ENCODE measurements at regions not wholly inside any gene's neighbourhood (a gene's known extent, or its start where the extent isn't known, plus 50 kb on each side); places are given as distances from the start of the nearest gene placed in this dataset.

DNA sequence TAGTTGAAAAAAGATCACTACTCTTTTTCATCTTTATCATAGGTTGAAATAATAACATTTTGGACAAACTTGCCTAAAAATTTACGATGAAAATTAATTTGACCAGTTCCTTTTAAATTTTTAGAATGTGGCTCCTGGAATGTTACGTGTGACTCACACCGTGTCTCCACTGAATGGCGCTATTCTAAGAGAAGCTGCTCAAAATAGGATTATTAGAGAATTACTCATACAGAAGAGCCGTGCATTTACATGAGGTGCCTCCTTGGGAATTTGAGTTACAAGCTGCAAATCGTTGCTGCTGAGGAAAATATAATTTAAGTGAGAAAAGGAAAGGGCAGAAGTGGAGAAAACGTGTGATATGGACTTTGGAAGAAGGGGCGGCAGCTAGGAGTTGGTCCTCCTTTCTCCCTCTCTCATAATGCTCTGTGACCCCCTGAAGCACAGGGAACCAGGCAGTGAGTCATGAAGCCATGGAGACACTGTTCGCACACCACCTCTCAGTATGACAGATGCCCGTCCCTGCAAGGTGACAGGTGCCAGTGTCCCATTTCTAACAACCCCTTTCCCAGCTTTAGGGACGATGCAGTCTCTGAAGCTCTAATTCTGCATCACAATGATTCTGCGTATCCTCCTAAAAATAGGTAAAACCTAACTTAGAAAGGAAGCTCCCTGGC is 323.2 kb upstream of the COBL start:
- H3K4me3 ChIP-seq = no peak overlapping the region
- TF ChIP-seq CTCF (IDR thresholded peaks at IDR 0.05) = no peak
- no peak for DNase-seq
- intact Hi-C loops (cut with DNase I; ENCODE audit: low total_unique reads) = no loop called here
- no peaks in the 10 kb centered on the region for H3K9me3 ChIP-seq
- no peaks in the 10 kb centered on the region for H3K27me3 ChIP-seq
- no peaks in the 10 kb centered on the region for H3K4me1 ChIP-seq
- no peak overlapping the region for H3K27ac ChIP-seq
- no peaks in the 10 kb centered on the region for H3K36me3 ChIP-seq

- TF ChIP-seq CTCF (IDR thresholded peaks at IDR 0.05) = no peak
- Histone ChIP-seq H3K9me3 (no peaks in the 10 kb centered on the region), H3K27ac (no peak overlapping the region), H3K4me1 (no peaks in the 10 kb centered on the region), H3K36me3 (no peaks in the 10 kb centered on the region), H3K4me3 (no peak overlapping the region), H3K27me3 (no peaks in the 10 kb centered on the region)
- intact Hi-C loops (cut with DNase I; ENCODE audit: low total_unique reads) = no loop called here
- no peak for DNase-seq
Measured at GRCh38 chr7:51636503-51636902, 319.9 kb upstream of the COBL start.

GRCh38 chr7:51635775-51636174 is 319.2 kb upstream of the COBL start:
- TF ChIP-seq CTCF (IDR thresholded peaks at IDR 0.05) = no peak
- no peaks in the 10 kb centered on the region for H3K4me1 ChIP-seq
- DNase-seq = no peak
- no peaks in the 10 kb centered on the region for H3K9me3 ChIP-seq
- H3K36me3 ChIP-seq = no peaks in the 10 kb centered on the region
- H3K27ac ChIP-seq = no peak overlapping the region
- H3K4me3 ChIP-seq = no peak overlapping the region
- intact Hi-C loops (cut with DNase I; ENCODE audit: low total_unique reads) = no loop called here
- no peaks in the 10 kb centered on the region for H3K27me3 ChIP-seq

DNA sequence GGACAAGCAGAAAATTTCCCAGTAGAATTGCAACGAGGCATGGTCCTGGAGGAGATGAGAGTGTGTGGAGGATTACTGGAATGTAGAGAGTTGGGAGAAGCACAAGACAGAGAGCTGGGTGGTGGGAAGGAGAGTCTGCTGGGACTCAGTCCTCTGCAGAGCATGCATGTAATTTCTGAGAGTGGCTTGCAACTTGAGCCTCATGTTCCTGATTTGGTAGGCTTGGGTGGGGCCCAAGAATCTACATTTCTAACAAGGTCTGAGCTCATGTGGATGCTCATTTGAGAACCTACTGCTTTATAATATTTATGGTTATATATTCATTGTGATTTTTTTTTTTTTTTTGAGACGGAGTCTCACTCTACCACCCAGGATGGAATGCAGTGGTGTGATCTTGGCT is 317.9 kb upstream of the COBL start:
- no peaks in the 10 kb centered on the region for H3K9me3 ChIP-seq
- H3K27me3 ChIP-seq = no peaks in the 10 kb centered on the region
- no peak for DNase-seq
- no peak overlapping the region for H3K4me3 ChIP-seq
- H3K4me1 ChIP-seq = no peaks in the 10 kb centered on the region
- TF ChIP-seq CTCF (IDR thresholded peaks at IDR 0.05) = no peak
- intact Hi-C loops (cut with DNase I; ENCODE audit: low total_unique reads) = no loop called here
- no peak overlapping the region for H3K27ac ChIP-seq
- H3K36me3 ChIP-seq = no peaks in the 10 kb centered on the region

DNA sequence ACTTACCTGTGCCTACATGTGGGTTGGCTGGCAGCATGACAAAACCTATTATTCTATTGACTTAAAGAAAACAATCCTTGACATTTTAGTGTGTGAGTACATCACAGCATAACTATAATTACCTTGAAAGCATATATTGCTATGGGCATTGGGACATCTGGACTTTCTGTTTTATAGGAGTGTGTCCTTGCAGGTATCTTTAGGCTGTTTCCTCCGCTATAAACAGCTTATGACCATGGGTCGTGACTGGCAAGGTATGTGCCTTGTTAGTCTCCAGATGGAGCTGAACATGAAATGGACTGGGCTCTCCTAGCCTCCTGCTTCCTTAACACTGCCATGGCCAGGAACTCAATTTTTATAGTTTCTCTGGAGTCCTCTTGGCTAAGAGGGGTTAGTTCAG is 317.4 kb upstream of the COBL start:
- no peaks in the 10 kb centered on the region for H3K36me3 ChIP-seq
- no peak overlapping the region for H3K4me3 ChIP-seq
- H3K27ac ChIP-seq = no peak overlapping the region
- intact Hi-C loops (cut with DNase I; ENCODE audit: low total_unique reads) = no loop called here
- no peaks in the 10 kb centered on the region for H3K27me3 ChIP-seq
- no peak for DNase-seq
- TF ChIP-seq CTCF (IDR thresholded peaks at IDR 0.05) = no peak
- H3K4me1 ChIP-seq = no peaks in the 10 kb centered on the region
- no peaks in the 10 kb centered on the region for H3K9me3 ChIP-seq

DNA sequence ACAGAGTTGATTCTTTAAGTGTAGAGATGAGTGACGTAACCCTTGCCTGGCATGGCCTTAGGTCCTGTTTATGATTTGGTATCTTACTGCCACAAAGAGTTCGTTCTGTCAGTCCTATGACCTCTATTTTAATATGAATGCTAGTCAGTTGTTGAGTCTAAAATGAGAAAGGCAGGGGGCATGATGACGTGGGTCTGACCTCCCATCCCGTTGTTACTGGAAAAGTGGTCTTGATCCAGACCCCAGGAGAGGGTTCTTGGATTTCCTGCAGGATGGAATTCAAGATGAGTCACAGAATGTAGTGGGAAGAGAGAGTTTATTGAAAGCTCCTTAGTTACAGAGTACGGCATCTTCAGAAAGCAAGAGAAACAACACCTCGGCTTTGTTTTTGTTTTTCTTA is 317.0 kb upstream of the COBL start:
- Histone ChIP-seq H3K27ac (no peak overlapping the region), H3K4me1 (no peaks in the 10 kb centered on the region), H3K4me3 (no peak overlapping the region), H3K27me3 (no peaks in the 10 kb centered on the region), H3K36me3 (no peaks in the 10 kb centered on the region), H3K9me3 (no peaks in the 10 kb centered on the region)
- intact Hi-C loops (cut with DNase I; ENCODE audit: low total_unique reads) = no loop called here
- DNase-seq = no peak
- no peak for TF ChIP-seq CTCF (IDR thresholded peaks at IDR 0.05)

Measured in tibial artery (tissue), 4 donors.